ENCODE measurements at regions not wholly inside any gene's neighbourhood (a gene's known extent, or its start where the extent isn't known, plus 50 kb on each side); places are given as distances from the start of the nearest gene placed in this dataset.

- TF ChIP-seq POLR2A (IDR thresholded peaks at IDR 0.05) = no peak
- TF ChIP-seq, protein P1, sequence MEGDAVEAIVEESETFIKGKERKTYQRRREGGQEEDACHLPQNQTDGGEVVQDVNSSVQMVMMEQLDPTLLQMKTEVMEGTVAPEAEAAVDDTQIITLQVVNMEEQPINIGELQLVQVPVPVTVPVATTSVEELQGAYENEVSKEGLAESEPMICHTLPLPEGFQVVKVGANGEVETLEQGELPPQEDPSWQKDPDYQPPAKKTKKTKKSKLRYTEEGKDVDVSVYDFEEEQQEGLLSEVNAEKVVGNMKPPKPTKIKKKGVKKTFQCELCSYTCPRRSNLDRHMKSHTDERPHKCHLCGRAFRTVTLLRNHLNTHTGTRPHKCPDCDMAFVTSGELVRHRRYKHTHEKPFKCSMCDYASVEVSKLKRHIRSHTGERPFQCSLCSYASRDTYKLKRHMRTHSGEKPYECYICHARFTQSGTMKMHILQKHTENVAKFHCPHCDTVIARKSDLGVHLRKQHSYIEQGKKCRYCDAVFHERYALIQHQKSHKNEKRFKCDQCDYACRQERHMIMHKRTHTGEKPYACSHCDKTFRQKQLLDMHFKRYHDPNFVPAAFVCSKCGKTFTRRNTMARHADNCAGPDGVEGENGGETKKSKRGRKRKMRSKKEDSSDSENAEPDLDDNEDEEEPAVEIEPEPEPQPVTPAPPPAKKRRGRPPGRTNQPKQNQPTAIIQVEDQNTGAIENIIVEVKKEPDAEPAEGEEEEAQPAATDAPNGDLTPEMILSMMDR (IDR thresholded peaks at IDR 0.05) = no peak
These were observed 77.7 kb upstream of the SOX6 start for GRCh38 chr11:16434036-16434435.
